HG03378 (cell line): ENCODE measurements at regions not wholly inside any gene's neighbourhood (a gene's known extent, or its start where the extent isn't known, plus 50 kb on each side); places are given as distances from the start of the nearest gene placed in this dataset.
"Not testable (repeated sequence)": the region's sequence is repeated elsewhere in the genome, so short reads cannot be mapped to it uniquely, and the experiment has no call there.

Experiments used
- ATAC-seq: cut with Tn5 transposase; IDR thresholded peaks from one replicate; pipeline ENCODE4 v1.9.1; 2021; ENCODE audit warnings: mild to moderate bottlenecking, moderate library complexity; ENCODE audit not compliant: unreplicated experiment

- ATAC-seq: no peak
Measured at GRCh38 chr11:87971354-87971753, 203.9 kb downstream of the RAB38 start.

- ATAC-seq: no peak
Measured at GRCh38 chr11:87970762-87971161, 204.5 kb downstream of the RAB38 start.

GRCh38 chr11:87967459-87967858, 207.8 kb downstream of the RAB38 start:
- no peak for ATAC-seq

- no peak for ATAC-seq
Measured at GRCh38 chr11:87966694-87967093, 208.5 kb downstream of the RAB38 start.

- ATAC-seq: no peak
Measured at GRCh38 chr11:87966216-87966615, 209.0 kb downstream of the RAB38 start.

- no peak for ATAC-seq
Measured at GRCh38 chr11:87961606-87962005, 213.6 kb downstream of the RAB38 start.

GRCh38 chr11:87957961-87958360, 217.3 kb downstream of the RAB38 start:
- ATAC-seq: no peak

- no peak for ATAC-seq
Measured at GRCh38 chr11:87954476-87954875, 220.8 kb downstream of the RAB38 start.

GRCh38 chr11:87942786-87943185, 232.5 kb downstream of the RAB38 start:
- no peak for ATAC-seq

GRCh38 chr11:87934182-87934581, 241.1 kb downstream of the RAB38 start:
- ATAC-seq: no peak

GRCh38 chr11:87926250-87926970, 248.8 kb downstream of the RAB38 start:
- no peak for ATAC-seq

GRCh38 chr11:87924125-87924524, 251.1 kb downstream of the RAB38 start:
- ATAC-seq: no peak

GRCh38 chr11:87917111-87917510, 258.1 kb downstream of the RAB38 start:
- ATAC-seq: no peak

GRCh38 chr11:87909178-87909577, 266.1 kb downstream of the RAB38 start:
- no peak for ATAC-seq

- no peak for ATAC-seq
Measured at GRCh38 chr11:87908086-87908485, 267.2 kb downstream of the RAB38 start.

- no peak for ATAC-seq
Measured at GRCh38 chr11:87903345-87903744, 271.9 kb downstream of the RAB38 start.

- no peak for ATAC-seq
Measured at GRCh38 chr11:87901341-87901740, 273.9 kb downstream of the RAB38 start.

- ATAC-seq: no peak
Measured at GRCh38 chr11:87897921-87898320, 277.3 kb downstream of the RAB38 start.

- no peak for ATAC-seq
Measured at GRCh38 chr11:87897071-87897470, 278.2 kb downstream of the RAB38 start.

- no peak for ATAC-seq
Measured at GRCh38 chr11:87894961-87895360, 280.3 kb downstream of the RAB38 start.

GRCh38 chr11:87892291-87892690, 283.0 kb downstream of the RAB38 start:
- ATAC-seq: no peak

GRCh38 chr11:87889126-87889525, 286.1 kb downstream of the RAB38 start:
- no peak for ATAC-seq

- not testable (repeated sequence) for ATAC-seq
Measured at GRCh38 chr11:87885084-87885483, 290.2 kb downstream of the RAB38 start.
